Activated gamma-delta T cell (primary cell): ENCODE measurements at regions not wholly inside any gene's neighbourhood (a gene's known extent, or its start where the extent isn't known, plus 50 kb on each side); places are given as distances from the start of the nearest gene placed in this dataset.

Source experiments
- DNase-seq: peaks from one replicate; lab custom pipeline; 2025; lab: John Stamatoyannopoulos, UW

DNA sequence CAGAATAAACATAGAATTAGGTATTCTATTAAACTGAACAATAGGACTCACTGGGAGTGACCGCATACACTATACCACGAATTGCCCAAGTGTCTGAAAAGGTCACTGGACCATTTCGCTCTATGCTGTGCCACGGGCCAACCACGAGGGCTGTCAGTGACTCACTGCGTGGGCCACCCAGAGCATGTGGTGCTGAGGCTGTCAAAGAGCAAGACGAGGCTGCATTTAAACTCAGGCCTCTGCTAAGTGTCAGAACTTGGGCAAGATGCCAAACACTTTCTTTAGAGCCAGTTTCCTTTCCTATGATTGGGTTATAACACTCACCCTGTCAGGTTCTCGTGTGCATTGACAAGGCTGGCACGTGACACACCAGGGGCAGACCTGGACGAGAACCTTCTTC, 97.5 kb downstream of the SH3YL1 start:
- DNase-seq: no peak

GRCh38 chr2:165530-165929, 98.3 kb downstream of the SH3YL1 start:
- DNase-seq: no peak

- DNase-seq: no peak
Measured at GRCh38 chr2:162473-163382, 101.1 kb downstream of the SH3YL1 start.

GRCh38 chr2:161729-162128, 102.1 kb downstream of the SH3YL1 start:
- DNase-seq: no peak

DNA sequence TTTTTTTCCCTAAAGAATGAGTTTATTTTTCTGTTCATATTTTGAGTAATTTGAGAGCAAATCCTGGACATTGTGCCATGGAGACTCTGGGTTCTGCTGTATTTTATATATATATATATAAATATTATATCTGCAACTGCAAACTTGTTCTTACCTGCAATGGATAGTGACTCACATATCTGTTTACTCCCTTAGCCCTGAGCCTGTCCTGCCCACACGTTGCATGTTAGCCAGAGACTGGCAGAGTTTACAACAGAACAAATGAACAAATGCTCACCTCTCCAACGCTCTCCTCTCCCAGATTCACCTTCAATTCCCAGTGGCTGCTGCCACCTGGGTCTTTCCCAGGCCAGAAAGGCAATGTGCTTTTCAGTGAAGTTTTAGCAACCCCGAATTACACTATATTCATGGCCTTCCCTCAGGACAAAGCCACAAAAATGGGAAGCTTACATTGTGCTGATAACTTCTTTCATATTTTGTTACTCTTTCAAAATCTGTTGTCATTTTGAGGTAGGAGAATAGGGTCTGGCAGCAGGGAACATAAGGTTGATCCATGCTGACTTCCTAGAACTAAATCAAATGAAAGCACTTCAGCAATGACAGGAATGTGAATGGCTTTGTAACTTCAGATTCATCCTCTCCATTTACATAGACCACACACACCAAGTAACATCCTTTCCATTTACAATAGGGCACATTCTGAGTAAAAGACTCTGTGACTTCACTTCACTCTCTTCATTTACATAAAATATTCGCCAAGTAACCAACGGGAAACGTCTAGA, 105.4 kb upstream of the FAM110C start:
- no peak for DNase-seq

DNA sequence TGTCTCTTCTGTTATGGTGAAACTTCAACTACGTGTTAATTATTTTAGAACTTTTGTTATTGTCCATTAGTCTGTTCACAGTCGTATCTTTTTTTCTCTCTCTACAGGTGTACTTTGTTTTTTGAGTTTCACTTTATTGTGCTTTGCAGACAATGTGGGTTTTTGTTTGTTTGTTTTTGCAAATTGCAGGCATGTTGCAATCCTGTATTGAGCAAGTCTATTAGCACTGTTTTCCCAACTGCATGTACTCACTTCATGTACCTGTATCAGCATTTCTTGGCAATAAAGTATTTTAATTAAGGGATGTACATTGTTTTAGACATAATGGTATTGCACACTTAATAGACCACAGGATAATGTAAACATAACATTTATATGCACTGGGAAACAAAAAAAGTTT, 99.1 kb upstream of the FAM110C start:
- DNase-seq: no peak

- DNase-seq: no peak
Measured at GRCh38 chr2:141611-142010, 95.3 kb upstream of the FAM110C start.

DNA sequence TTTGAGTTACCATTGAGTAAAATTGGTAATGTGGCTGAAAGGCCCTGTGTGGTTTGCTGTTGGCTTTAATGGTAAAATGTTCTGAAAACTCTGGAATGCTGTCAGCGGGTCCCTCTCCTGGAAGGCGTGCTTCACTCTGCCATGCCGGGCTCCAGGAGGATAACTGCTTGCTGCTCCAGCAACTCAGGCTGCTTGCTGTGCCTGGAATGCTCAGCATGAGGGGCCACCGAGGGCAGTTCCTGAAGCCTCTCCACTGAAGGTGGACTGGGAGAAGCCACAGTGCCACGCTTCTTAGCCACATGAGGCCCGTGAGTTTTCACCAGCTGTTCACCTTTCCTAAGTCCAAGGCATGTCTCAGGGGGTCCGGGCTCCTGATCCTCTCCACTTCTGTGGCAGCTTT, 90.4 kb upstream of the FAM110C start:
- no peak for DNase-seq

GRCh38 chr2:133675-134593, 87.6 kb upstream of the FAM110C start:
- no peak for DNase-seq

- DNase-seq: peak; percentile 5
Measured at GRCh38 chr2:126769-127168, 80.5 kb upstream of the FAM110C start.

DNA sequence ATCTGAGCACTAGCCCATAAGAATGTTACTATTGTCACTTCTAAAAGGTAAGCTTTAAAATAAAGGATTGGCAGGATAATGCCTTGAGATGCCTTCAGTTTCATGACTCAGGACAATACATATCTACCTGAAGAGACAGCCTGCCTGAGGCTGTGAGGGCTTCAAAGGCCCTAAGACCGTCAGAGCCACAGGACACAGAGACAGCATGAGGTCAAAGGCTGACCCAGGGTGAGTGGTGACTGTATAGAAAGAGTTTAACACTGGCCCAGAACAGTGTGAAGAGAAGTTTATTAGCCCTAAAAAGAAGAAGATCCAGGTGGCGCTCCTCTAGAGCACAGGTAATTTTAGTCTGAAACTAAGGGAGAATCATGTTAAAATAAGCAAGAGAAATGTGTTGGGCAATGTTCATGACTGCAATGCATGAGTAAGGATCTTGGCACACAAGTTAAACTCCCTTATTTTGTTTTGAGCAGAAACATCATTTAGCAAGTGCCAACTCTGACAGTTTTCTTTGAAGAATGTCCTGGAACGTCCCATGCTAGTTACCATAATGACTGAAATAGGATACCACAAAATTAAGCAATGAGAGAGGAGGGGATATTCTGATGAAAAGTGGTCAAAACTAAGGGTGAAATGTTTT, 78.1 kb upstream of the FAM110C start:
- no peak for DNase-seq

GRCh38 chr2:116953-117352, 70.6 kb upstream of the FAM110C start:
- no peak for DNase-seq

DNA sequence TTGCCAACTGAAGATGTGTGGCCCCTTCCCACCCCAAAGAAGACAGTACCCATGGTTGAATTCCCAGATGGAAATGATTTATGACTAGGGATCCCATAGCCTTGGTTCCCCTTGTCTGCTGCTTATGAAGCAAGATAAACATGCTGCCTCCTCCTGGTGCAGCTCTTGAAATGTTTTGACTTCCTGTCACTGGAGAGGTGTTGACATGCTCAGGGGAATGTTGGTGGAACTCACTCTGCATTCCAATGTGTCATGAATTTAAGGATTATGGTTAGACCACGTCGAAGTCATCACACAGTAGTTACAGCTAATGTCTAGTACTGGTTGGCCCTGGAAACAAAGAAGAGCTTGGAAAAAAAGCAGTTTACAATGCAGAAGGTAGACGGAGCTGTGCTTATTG, 69.0 kb upstream of the FAM110C start:
- no peak for DNase-seq

DNA sequence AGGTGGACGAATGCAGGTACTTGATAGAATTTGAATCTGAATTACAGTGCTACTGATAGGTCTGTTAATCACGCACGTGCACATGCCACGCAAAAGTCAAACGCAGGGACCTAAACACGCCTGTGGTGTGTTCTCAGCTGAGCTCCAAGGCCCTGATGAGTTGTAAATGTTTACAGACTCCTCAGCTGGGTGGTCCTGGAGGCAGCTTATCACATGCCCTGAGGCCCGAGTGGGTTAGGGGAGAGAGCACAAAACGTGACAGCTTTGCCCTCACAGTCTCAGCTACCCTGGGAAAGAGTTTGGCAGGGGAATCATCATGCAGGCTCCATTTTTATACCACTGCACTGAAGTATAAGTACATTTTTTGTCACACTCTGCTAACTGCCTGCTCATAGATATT, 68.3 kb upstream of the FAM110C start:
- DNase-seq: no peak

GRCh38 chr2:109998-110397, 63.7 kb upstream of the FAM110C start:
- DNase-seq: no peak

- DNase-seq: no peak
Measured at GRCh38 chr2:108920-109809, 62.9 kb upstream of the FAM110C start.

DNA sequence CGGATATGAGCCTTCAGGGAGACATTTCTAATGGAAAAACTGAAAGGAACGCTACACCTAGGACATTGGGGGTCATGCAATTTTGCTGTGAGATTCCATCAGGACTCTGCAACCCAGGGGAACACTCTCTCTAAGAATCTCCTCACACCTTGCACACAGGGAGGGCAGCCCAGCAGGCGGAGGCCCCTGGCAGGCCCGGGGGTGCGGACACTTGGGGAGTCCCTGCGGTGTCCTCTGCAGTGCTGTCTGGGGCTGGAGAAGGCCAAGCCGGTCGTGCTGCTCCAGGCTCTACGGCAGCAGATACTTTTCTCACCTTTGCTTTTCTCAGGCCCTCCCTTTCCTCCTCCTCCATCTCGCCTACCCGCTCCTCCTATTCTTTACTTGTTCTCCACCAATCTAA, 54.7 kb upstream of the FAM110C start:
- no peak for DNase-seq
